Adipocyte (in vitro differentiated cells): ENCODE measurements at regions not wholly inside any gene's neighbourhood (a gene's known extent, or its start where the extent isn't known, plus 50 kb on each side); places are given as distances from the start of the nearest gene placed in this dataset.
A peak's percentile ranks its signal among the peaks of the same experiment; 100 is the strongest.
"Not testable (repeated sequence)": the region's sequence is repeated elsewhere in the genome, so short reads cannot be mapped to it uniquely, and the experiment has no call there.

Experiments
- DNase-seq: peaks from one replicate; pipeline ENCODE4 v3.0.0-alpha.2; 2015; ENCODE audit warnings: low read depth
- H3K27me3 ChIP-seq: replicated peaks from 2 replicates; pipeline ENCODE4 v1.7.0; 2013; ENCODE audit warnings: mild to moderate bottlenecking, low read length, moderate library complexity; ENCODE audit not compliant: control insufficient read depth, insufficient read depth
- H3K36me3 ChIP-seq: 2 replicates; pipeline ENCODE4 v1.7.0; 2013; ENCODE audit warnings: low read length, mild to moderate bottlenecking, moderate library complexity; ENCODE audit not compliant: control insufficient read depth, insufficient read depth, severe bottlenecking
- H3K4me1 ChIP-seq: 2 replicates; pipeline ENCODE4 v1.7.0; 2013; ENCODE audit warnings: mild to moderate bottlenecking, low read length, moderate library complexity; ENCODE audit not compliant: control insufficient read depth, insufficient read depth
- H3K4me3 ChIP-seq: 2 replicates; pipeline ENCODE4 v1.7.0; 2013; ENCODE audit warnings: mild to moderate bottlenecking, low read length, moderate library complexity
- H3K9ac ChIP-seq: 2 replicates; pipeline ENCODE4 v1.7.0; 2013; ENCODE audit warnings: mild to moderate bottlenecking, low read length, moderate library complexity
- H3K9me3 ChIP-seq: 2 replicates; pipeline ENCODE4 v1.7.0; 2013; ENCODE audit warnings: mild to moderate bottlenecking, low read length, moderate library complexity; ENCODE audit not compliant: control insufficient read depth

GRCh38 chr4:187364851-187365250 is 630.7 kb upstream of the ZFP42 start:
- Histone ChIP-seq H3K9ac (no peak overlapping the region), H3K27me3 (no peaks in the 10 kb centered on the region), H3K4me1 (no peaks in the 10 kb centered on the region), H3K9me3 (no peaks in the 10 kb centered on the region), H3K4me3 (no peak overlapping the region), H3K36me3 (no peaks in the 10 kb centered on the region)
- no peak for DNase-seq

GRCh38 chr4:187366530-187366929 is 629.0 kb upstream of the ZFP42 start:
- Histone ChIP-seq H3K36me3 (no peaks in the 10 kb centered on the region), H3K27me3 (no peaks in the 10 kb centered on the region), H3K9me3 (no peaks in the 10 kb centered on the region), H3K4me1 (no peaks in the 10 kb centered on the region), H3K4me3 (no peak overlapping the region), H3K9ac (no peak overlapping the region)
- DNase-seq, result no peak

- no peaks in the 10 kb centered on the region for H3K36me3 ChIP-seq
- no peaks in the 10 kb centered on the region for H3K9me3 ChIP-seq
- no peaks in the 10 kb centered on the region for H3K4me1 ChIP-seq
- H3K27me3 ChIP-seq, result no peaks in the 10 kb centered on the region
- H3K9ac ChIP-seq, result no peak overlapping the region
- no peak for DNase-seq
- no peak overlapping the region for H3K4me3 ChIP-seq
Measured at GRCh38 chr4:187370918-187371317, 624.7 kb upstream of the ZFP42 start.

GRCh38 chr4:187378441-187378840 is 617.1 kb upstream of the ZFP42 start:
- Histone ChIP-seq H3K27me3 (no peaks in the 10 kb centered on the region), H3K9me3 (peaks cover 8% of the 10 kb centered on the region), H3K4me1 (no peaks in the 10 kb centered on the region), H3K4me3 (no peak overlapping the region), H3K36me3 (no peaks in the 10 kb centered on the region), H3K9ac (no peak overlapping the region)
- no peak for DNase-seq

GRCh38 chr4:187380181-187380581 is 615.4 kb upstream of the ZFP42 start:
- no peaks in the 10 kb centered on the region for H3K27me3 ChIP-seq
- peaks cover 8% of the 10 kb centered on the region for H3K9me3 ChIP-seq
- no peak for DNase-seq
- no peaks in the 10 kb centered on the region for H3K4me1 ChIP-seq
- H3K36me3 ChIP-seq, result no peaks in the 10 kb centered on the region
- no peak overlapping the region for H3K4me3 ChIP-seq
- H3K9ac ChIP-seq, result no peak overlapping the region

GRCh38 chr4:187383181-187383580 is 612.4 kb upstream of the ZFP42 start:
- H3K9ac ChIP-seq, result no peak overlapping the region

GRCh38 chr4:187387739-187388138 is 607.8 kb upstream of the ZFP42 start:
- DNase-seq, result peak; percentile 75
- H3K36me3 ChIP-seq, result no peaks in the 10 kb centered on the region
- H3K9me3 ChIP-seq, result no peaks in the 10 kb centered on the region
- H3K4me3 ChIP-seq, result no peak overlapping the region
- no peak overlapping the region for H3K9ac ChIP-seq
- H3K27me3 ChIP-seq, result no peaks in the 10 kb centered on the region
- H3K4me1 ChIP-seq, result no peaks in the 10 kb centered on the region

More at GRCh38 chr4:187383181-187383580, 612.4 kb upstream of the ZFP42 start:
- Histone ChIP-seq H3K4me3 (no peak overlapping the region), H3K27me3 (no peaks in the 10 kb centered on the region), H3K36me3 (no peaks in the 10 kb centered on the region), H3K4me1 (no peaks in the 10 kb centered on the region), H3K9me3 (no peaks in the 10 kb centered on the region)
- no peak for DNase-seq

GRCh38 chr4:187389420-187389819 is 606.2 kb upstream of the ZFP42 start:
- no peaks in the 10 kb centered on the region for H3K4me1 ChIP-seq
- H3K36me3 ChIP-seq, result no peaks in the 10 kb centered on the region
- no peak overlapping the region for H3K4me3 ChIP-seq
- no peaks in the 10 kb centered on the region for H3K9me3 ChIP-seq
- no peak overlapping the region for H3K9ac ChIP-seq
- H3K27me3 ChIP-seq, result no peaks in the 10 kb centered on the region
- no peak for DNase-seq

GRCh38 chr4:187390646-187391045 is 604.9 kb upstream of the ZFP42 start:
- Histone ChIP-seq H3K27me3 (no peaks in the 10 kb centered on the region), H3K4me3 (no peak overlapping the region), H3K9ac (no peak overlapping the region), H3K4me1 (no peaks in the 10 kb centered on the region), H3K36me3 (no peaks in the 10 kb centered on the region), H3K9me3 (no peaks in the 10 kb centered on the region)
- DNase-seq, result no peak

GRCh38 chr4:187393531-187394344 is 601.8 kb upstream of the ZFP42 start:
- no peaks in the 10 kb centered on the region for H3K36me3 ChIP-seq
- peak; percentile 34 for DNase-seq
- no peak overlapping the region for H3K4me3 ChIP-seq
- no peak overlapping the region for H3K9ac ChIP-seq
- H3K9me3 ChIP-seq, result no peaks in the 10 kb centered on the region
- no peaks in the 10 kb centered on the region for H3K4me1 ChIP-seq
- no peaks in the 10 kb centered on the region for H3K27me3 ChIP-seq

- H3K9me3 ChIP-seq, result no peaks in the 10 kb centered on the region
- no peak overlapping the region for H3K9ac ChIP-seq
- H3K27me3 ChIP-seq, result no peaks in the 10 kb centered on the region
- no peaks in the 10 kb centered on the region for H3K36me3 ChIP-seq
- H3K4me3 ChIP-seq, result no peak overlapping the region
- DNase-seq, result no peak
- H3K4me1 ChIP-seq, result no peaks in the 10 kb centered on the region
Measured at GRCh38 chr4:187396106-187396505, 599.5 kb upstream of the ZFP42 start.

GRCh38 chr4:187408447-187408846 is 587.1 kb upstream of the ZFP42 start:
- H3K9me3 ChIP-seq, result peaks cover 12% of the 10 kb centered on the region
- H3K4me3 ChIP-seq, DNase-seq, H3K36me3 ChIP-seq, H3K27me3 ChIP-seq, H3K9ac ChIP-seq, H3K4me1 ChIP-seq: not testable (repeated sequence)
